ENCODE measurements at regions not wholly inside any gene's neighbourhood (a gene's known extent, or its start where the extent isn't known, plus 50 kb on each side); places are given as distances from the start of the nearest gene placed in this dataset.
"Not testable (repeated sequence)": the region's sequence is repeated elsewhere in the genome, so short reads cannot be mapped to it uniquely, and the experiment has no call there.

GRCh38 chr6:146925846-146926245 lies 278.4 kb upstream of the STXBP5 start:
- Histone ChIP-seq H3K27me3 (no peaks in the 10 kb centered on the region), H3K36me3 (no peaks in the 10 kb centered on the region), H3K27ac (no peak overlapping the region), H3K9me3 (replicated peaks) (no peaks in the 10 kb centered on the region), H3K4me3 (no peak overlapping the region), H3K4me1 (no peaks in the 10 kb centered on the region)
- DNase-seq: no peak

GRCh38 chr6:146928503-146928902 lies 275.7 kb upstream of the STXBP5 start:
- H3K27me3 ChIP-seq: no peaks in the 10 kb centered on the region
- H3K9me3 ChIP-seq (replicated peaks): no peaks in the 10 kb centered on the region
- no peaks in the 10 kb centered on the region for H3K4me1 ChIP-seq
- no peak for DNase-seq
- no peak overlapping the region for H3K27ac ChIP-seq
- H3K36me3 ChIP-seq: no peaks in the 10 kb centered on the region
- H3K4me3 ChIP-seq: no peak overlapping the region

- no peak for DNase-seq
These were observed 273.0 kb upstream of the STXBP5 start for GRCh38 chr6:146931214-146931613.

GRCh38 chr6:146937316-146937715 lies 266.9 kb upstream of the STXBP5 start:
- no peak for DNase-seq
- Histone ChIP-seq H3K4me3 (no peak overlapping the region), H3K4me1 (peaks cover 20% of the 10 kb centered on the region), H3K27me3 (no peaks in the 10 kb centered on the region), H3K27ac (no peak overlapping the region), H3K9me3 (replicated peaks) (no peaks in the 10 kb centered on the region; the same call in 1 of the 2 replicates), H3K36me3 (no peaks in the 10 kb centered on the region)

More at GRCh38 chr6:146931214-146931613, 273.0 kb upstream of the STXBP5 start:
- no peak overlapping the region for H3K27ac ChIP-seq
- no peak overlapping the region for H3K4me3 ChIP-seq
- H3K36me3 ChIP-seq: no peaks in the 10 kb centered on the region
- H3K4me1 ChIP-seq: peaks cover 3% of the 10 kb centered on the region
- H3K9me3 ChIP-seq (replicated peaks): no peaks in the 10 kb centered on the region
- H3K27me3 ChIP-seq: no peaks in the 10 kb centered on the region

- Histone ChIP-seq H3K9me3 (replicated peaks) (no peaks in the 10 kb centered on the region; the same call in 1 of the 2 replicates), H3K27ac (no peak overlapping the region), H3K27me3 (no peaks in the 10 kb centered on the region), H3K36me3 (no peaks in the 10 kb centered on the region), H3K4me1 (peaks cover 20% of the 10 kb centered on the region), H3K4me3 (no peak overlapping the region)
- DNase-seq: no peak
These were observed 266.0 kb upstream of the STXBP5 start for GRCh38 chr6:146938266-146938665.

GRCh38 chr6:146939456-146939855 lies 264.8 kb upstream of the STXBP5 start:
- DNase-seq: peak; percentile 44 to 68
- H3K4me1 ChIP-seq: peaks cover 20% of the 10 kb centered on the region
- peak overlapping the region; percentile 78 for H3K27ac ChIP-seq
- H3K36me3 ChIP-seq; H3K27me3 ChIP-seq; H3K4me3 ChIP-seq; H3K9me3 ChIP-seq (replicated peaks): not testable (repeated sequence)

- Histone ChIP-seq H3K4me1 (peaks cover 18% of the 10 kb centered on the region), H3K36me3 (no peaks in the 10 kb centered on the region), H3K27ac (no peak overlapping the region), H3K4me3 (no peak overlapping the region), H3K27me3 (no peaks in the 10 kb centered on the region), H3K9me3 (replicated peaks) (no peaks in the 10 kb centered on the region; the same call in 1 of the 2 replicates)
- no peak for DNase-seq
These were observed 260.6 kb upstream of the STXBP5 start for GRCh38 chr6:146943664-146944063.

GRCh38 chr6:146944077-146944476 lies 260.1 kb upstream of the STXBP5 start:
- no peak for DNase-seq
- no peaks in the 10 kb centered on the region for H3K36me3 ChIP-seq

GRCh38 chr6:146944809-146945208 lies 259.4 kb upstream of the STXBP5 start:
- Histone ChIP-seq H3K36me3 (no peaks in the 10 kb centered on the region), H3K9me3 (replicated peaks) (no peaks in the 10 kb centered on the region), H3K27me3 (no peaks in the 10 kb centered on the region), H3K27ac (no peak overlapping the region), H3K4me3 (no peak overlapping the region), H3K4me1 (peaks cover 6% of the 10 kb centered on the region)
- DNase-seq: no peak

More at GRCh38 chr6:146944077-146944476, 260.1 kb upstream of the STXBP5 start:
- H3K4me1 ChIP-seq: peaks cover 13% of the 10 kb centered on the region
- no peak overlapping the region for H3K27ac ChIP-seq
- H3K4me3 ChIP-seq: no peak overlapping the region
- no peaks in the 10 kb centered on the region for H3K27me3 ChIP-seq
- no peaks in the 10 kb centered on the region; the same call in 1 of the 2 replicates for H3K9me3 ChIP-seq (replicated peaks)

GRCh38 chr6:146946559-146946958 lies 257.7 kb upstream of the STXBP5 start:
- Histone ChIP-seq H3K27ac (no peak overlapping the region), H3K27me3 (no peaks in the 10 kb centered on the region), H3K4me3 (no peak overlapping the region), H3K9me3 (replicated peaks) (no peaks in the 10 kb centered on the region), H3K4me1 (0 out of 2 replicates have a peak, but pooled peaks cover 2% of the 10 kb centered on the region), H3K36me3 (no peaks in the 10 kb centered on the region)
- DNase-seq: no peak

GRCh38 chr6:146948790-146949342 lies 255.4 kb upstream of the STXBP5 start:
- no peak overlapping the region for H3K4me3 ChIP-seq
- H3K36me3 ChIP-seq: no peaks in the 10 kb centered on the region
- no peaks in the 10 kb centered on the region for H3K9me3 ChIP-seq (replicated peaks)
- H3K27me3 ChIP-seq: no peaks in the 10 kb centered on the region
- H3K4me1 ChIP-seq: 0 out of 2 replicates have a peak, but pooled peaks cover 2% of the 10 kb centered on the region
- no peak for DNase-seq
- H3K27ac ChIP-seq: no peak overlapping the region

- H3K36me3 ChIP-seq: no peaks in the 10 kb centered on the region
- 0 out of 2 replicates have a peak, but pooled peaks cover 2% of the 10 kb centered on the region for H3K4me1 ChIP-seq
- no peak overlapping the region for H3K27ac ChIP-seq
- H3K27me3 ChIP-seq: no peaks in the 10 kb centered on the region
- no peaks in the 10 kb centered on the region for H3K9me3 ChIP-seq (replicated peaks)
- H3K4me3 ChIP-seq: no peak overlapping the region
- DNase-seq: no peak
These were observed 254.8 kb upstream of the STXBP5 start for GRCh38 chr6:146949425-146949824.

- Histone ChIP-seq H3K27me3 (no peaks in the 10 kb centered on the region), H3K27ac (no peak overlapping the region), H3K9me3 (replicated peaks) (no peaks in the 10 kb centered on the region), H3K36me3 (no peaks in the 10 kb centered on the region), H3K4me1 (0 out of 2 replicates have a peak, but pooled peaks cover 2% of the 10 kb centered on the region), H3K4me3 (no peak overlapping the region)
- no peak for DNase-seq
These were observed 253.8 kb upstream of the STXBP5 start for GRCh38 chr6:146950351-146950835.

- Histone ChIP-seq H3K4me1 (no peaks in the 10 kb centered on the region), H3K36me3 (peaks cover 2% of the 10 kb centered on the region; the same call in 1 of the 2 replicates), H3K27ac (no peak overlapping the region), H3K4me3 (no peak overlapping the region), H3K27me3 (no peaks in the 10 kb centered on the region), H3K9me3 (replicated peaks) (no peaks in the 10 kb centered on the region)
- DNase-seq: no peak
These were observed 248.6 kb upstream of the STXBP5 start for GRCh38 chr6:146955570-146955969.

- no peaks in the 10 kb centered on the region for H3K9me3 ChIP-seq (replicated peaks)
- peaks cover 2% of the 10 kb centered on the region; the same call in 1 of the 2 replicates for H3K36me3 ChIP-seq
- peak in 1 of 2 experiments; percentile 38 for DNase-seq
- no peaks in the 10 kb centered on the region for H3K27me3 ChIP-seq
- no peak overlapping the region for H3K4me3 ChIP-seq
- no peak overlapping the region for H3K27ac ChIP-seq
- no peaks in the 10 kb centered on the region for H3K4me1 ChIP-seq
These were observed 246.8 kb upstream of the STXBP5 start for GRCh38 chr6:146957181-146958093.

Data from SJCRH30 (cell line).